AG09319 (cell line): ENCODE measurements at regions not wholly inside any gene's neighbourhood (a gene's known extent, or its start where the extent isn't known, plus 50 kb on each side); places are given as distances from the start of the nearest gene placed in this dataset.

Experiments
- DNase-seq: peaks from one replicate; pipeline ENCODE4 v3.0.0-alpha.2; 2010; ENCODE audit warnings: low read depth; ENCODE audit errors: extremely low read depth
- TF ChIP-seq, protein P1 (sequence below): IDR thresholded peaks from 2 replicates; pipeline ENCODE4 v1.5.1; 2011; ENCODE audit warnings: low read depth, mild to moderate bottlenecking, inconsistent platforms, low read length, moderate library complexity

- DNase-seq = no peak
- TF ChIP-seq, protein P1, sequence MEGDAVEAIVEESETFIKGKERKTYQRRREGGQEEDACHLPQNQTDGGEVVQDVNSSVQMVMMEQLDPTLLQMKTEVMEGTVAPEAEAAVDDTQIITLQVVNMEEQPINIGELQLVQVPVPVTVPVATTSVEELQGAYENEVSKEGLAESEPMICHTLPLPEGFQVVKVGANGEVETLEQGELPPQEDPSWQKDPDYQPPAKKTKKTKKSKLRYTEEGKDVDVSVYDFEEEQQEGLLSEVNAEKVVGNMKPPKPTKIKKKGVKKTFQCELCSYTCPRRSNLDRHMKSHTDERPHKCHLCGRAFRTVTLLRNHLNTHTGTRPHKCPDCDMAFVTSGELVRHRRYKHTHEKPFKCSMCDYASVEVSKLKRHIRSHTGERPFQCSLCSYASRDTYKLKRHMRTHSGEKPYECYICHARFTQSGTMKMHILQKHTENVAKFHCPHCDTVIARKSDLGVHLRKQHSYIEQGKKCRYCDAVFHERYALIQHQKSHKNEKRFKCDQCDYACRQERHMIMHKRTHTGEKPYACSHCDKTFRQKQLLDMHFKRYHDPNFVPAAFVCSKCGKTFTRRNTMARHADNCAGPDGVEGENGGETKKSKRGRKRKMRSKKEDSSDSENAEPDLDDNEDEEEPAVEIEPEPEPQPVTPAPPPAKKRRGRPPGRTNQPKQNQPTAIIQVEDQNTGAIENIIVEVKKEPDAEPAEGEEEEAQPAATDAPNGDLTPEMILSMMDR = no peak
These were observed 58.9 kb upstream of the CIBAR2 start for GRCh38 chr16:85171004-85171758.

DNA sequence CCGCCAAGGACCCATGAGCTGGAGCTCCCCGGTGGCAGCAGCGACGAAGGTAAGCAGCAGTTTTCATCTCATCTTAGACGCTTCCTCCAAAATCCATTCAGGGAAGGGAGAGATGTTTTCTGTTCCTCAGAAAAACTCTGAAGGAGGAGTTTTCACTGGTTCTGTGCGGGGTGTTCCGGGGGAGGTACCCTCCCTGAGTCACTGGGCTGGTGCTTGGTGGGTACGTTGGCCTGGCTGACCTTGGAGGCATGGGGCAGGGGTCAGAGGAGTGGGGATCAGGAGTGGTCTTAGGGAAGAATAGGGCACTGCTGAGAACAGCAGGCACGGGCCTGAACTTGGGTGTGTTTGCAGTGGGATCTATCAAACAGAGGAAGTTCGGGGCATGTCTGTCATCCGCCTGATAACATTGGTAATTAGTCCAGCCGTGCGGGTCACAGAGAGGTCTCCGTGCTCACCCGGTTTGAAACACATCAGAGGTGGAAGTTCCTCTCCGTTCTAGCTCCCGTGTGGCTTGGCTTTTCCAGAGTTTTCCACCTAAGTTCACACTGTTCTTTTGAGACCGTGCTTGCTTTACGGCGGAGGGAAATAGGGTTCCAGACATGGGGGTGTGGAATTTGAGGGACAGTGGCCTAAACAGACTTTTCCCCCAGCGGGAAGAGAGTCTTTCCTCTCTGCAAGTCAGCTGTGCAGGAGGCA, 59.6 kb upstream of the CIBAR2 start:
- DNase-seq = no peak
- TF ChIP-seq, protein P1 = no peak

DNA sequence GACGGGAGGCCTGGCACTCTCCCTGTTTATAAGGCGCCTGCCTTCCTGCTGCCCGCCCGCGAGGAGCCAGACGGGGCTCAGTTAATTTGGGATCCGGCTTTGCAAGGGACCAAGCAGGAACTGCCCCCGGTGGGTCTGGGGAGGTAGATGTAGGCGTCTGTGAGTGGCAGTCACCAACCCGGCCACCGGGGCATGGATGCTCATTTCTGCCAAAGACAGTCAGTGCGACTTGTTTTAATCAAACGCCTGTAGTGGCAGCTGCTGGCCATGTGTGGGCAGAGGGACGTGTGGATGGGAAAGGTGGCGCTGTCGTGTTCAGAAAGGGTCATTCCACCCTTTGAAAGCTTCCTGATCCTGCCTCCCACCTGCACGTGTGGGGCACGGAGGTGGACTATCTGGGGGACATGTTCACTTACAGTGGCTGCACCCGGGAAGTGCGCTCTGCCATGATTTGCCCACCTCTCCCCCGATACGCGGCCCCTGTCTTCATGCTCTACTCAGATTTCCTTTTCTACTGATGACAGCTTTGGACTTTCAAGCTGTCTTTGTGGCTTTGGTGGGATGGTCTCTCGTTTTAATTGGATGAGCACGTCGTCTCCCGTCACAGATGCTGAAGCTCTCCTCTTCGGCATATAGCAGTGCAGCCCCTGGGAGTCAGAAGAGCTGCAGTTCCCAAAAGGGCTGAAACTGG, 60.3 kb upstream of the CIBAR2 start:
- TF ChIP-seq, protein P1 = peak; percentile 27
- DNase-seq = no peak

DNA sequence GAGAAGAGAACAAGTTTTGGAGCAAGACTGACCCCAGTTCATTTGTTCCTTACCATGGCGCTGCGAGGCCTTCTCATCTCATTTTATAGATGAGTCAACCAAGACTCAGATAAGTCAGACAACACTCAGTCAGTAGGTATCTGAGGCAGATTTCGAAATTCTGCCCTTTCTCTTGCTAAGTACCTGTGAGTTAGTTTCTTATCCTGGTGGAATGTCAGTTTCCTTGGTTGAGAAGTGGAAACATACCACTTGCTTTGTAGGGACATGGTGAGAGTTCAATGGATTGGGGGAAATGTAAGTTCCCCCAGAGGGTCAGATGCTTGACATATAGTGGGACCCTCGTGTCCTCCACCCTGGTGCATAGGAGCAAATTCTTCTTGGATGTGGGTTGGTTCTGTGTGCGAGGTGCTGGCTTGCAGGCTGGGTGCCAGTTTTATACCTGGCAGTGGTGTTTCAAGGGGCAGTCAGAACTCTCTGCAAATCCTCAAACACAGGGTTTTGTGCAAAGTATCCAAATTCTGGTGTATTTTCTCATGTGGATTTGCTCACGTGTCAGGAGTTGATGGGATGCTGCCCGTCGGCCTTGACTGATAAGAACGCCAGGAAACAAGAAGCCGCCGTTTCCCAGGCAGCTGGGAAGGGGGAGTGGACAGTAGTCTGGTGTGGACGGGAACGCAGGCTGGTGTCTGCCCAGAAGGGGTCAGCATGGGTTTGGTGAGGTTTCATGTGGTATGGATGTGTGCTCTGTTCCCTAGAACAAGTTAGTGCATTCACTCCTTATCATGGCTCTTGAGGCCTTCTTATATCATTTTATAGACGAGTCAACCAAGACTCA, 61.1 kb upstream of the CIBAR2 start:
- TF ChIP-seq, protein P1 = peak; percentile 34
- DNase-seq = no peak

GRCh38 chr16:85173981-85174751, 61.9 kb upstream of the CIBAR2 start:
- TF ChIP-seq, protein P1 = no peak
- no peak for DNase-seq

DNA sequence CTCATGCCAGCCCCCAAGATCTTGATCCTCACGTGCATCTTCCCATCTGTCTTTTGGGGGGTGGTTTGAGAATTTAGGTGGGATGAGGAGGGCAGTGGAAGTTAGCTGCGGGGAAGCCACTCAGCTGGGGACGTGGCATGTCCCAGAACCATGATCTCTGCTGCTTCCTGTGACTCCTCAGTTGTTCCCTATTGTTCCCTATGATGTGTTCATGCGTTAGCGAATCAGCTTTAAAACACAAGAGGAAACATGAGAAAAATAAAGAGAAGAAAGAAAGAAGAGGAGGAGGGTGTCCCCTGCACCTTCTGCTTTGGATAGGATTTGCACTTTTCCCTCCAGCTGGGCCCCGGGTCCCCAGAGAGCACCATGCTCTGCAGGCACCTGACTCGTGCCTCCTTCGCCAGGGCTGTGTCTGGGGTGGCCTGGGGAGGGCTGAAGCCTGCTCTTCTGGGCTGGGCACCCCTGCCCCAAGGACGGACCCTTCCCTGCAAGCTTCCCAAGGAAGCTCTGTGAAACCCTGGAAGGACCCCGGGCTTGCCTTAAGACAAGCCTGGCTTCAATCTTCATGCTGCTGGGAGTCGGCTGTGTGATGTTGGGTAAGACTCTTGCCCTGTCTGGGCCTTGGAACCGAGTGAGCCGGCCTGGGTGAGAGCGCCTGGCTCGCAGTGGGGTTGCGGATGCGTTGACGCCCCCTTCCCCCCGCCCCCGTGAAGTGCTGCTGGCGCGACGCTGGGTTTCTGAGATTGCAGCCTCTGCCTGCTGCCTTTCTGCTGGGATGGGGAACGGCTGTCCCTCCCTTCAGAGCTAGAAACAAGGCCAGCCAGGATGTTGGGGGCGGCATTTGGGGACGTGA, 62.8 kb upstream of the CIBAR2 start:
- TF ChIP-seq, protein P1 = no peak
- DNase-seq = no peak
